MG63 (cell line): ENCODE measurements at regions not wholly inside any gene's neighbourhood (a gene's known extent, or its start where the extent isn't known, plus 50 kb on each side); places are given as distances from the start of the nearest gene placed in this dataset.

Source experiments
- DNase-seq: peaks from one replicate; pipeline ENCODE4 v3.0.0-alpha.2; 2020
- H3K27me3 ChIP-seq: fragments of 250-450 bp; sonication (Bioruptor Pico); 2 replicates; pipeline ENCODE4 v1.5.1; 2020; ENCODE audit warnings: mild to moderate bottlenecking, moderate library complexity
- H3K36me3 ChIP-seq: fragments of 250-450 bp; sonication (Bioruptor Pico); 2 replicates; pipeline ENCODE4 v1.5.1; 2020; ENCODE audit warnings: mild to moderate bottlenecking, moderate library complexity
- H3K4me3 ChIP-seq: fragments of 250-450 bp; sonication (Bioruptor Pico); 2 replicates; pipeline ENCODE4 v1.5.1; 2020; ENCODE audit warnings: mild to moderate bottlenecking, moderate library complexity
- H3K9me3 ChIP-seq: fragments of 250-450 bp; sonication (Bioruptor Pico); 2 replicates; pipeline ENCODE4 v1.5.1; 2020; ENCODE audit warnings: mild to moderate bottlenecking, moderate library complexity

DNA sequence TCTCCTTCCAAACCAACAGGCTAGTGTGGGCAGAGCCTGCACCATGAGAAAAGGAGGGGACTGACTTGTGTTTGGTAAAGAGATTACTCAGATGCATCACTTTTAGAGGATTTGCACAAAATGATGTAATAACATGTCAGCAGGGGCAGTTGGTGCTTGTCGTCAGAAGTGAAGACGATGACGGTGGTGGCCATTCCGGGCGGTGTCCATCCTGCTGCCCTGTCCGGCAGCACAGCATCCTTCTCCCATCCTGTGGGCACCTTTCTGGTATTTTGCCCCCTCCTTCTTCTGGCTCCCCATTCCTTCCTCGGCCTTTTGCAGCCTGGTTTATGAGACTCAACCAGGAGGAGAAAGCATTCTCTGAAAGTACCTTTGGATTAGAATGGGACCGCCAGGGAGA, 160.1 kb downstream of the TEX29 start:
- H3K9me3 ChIP-seq, result no peaks in the 10 kb centered on the region
- no peak for DNase-seq
- no peak overlapping the region for H3K4me3 ChIP-seq
- no peaks in the 10 kb centered on the region for H3K36me3 ChIP-seq
- H3K27me3 ChIP-seq, result no peaks in the 10 kb centered on the region

GRCh38 chr13:111480976-111481375, 160.5 kb downstream of the TEX29 start:
- no peaks in the 10 kb centered on the region for H3K9me3 ChIP-seq
- no peaks in the 10 kb centered on the region for H3K36me3 ChIP-seq
- no peak for DNase-seq
- H3K27me3 ChIP-seq, result no peaks in the 10 kb centered on the region
- no peak overlapping the region for H3K4me3 ChIP-seq

- no peak overlapping the region for H3K4me3 ChIP-seq
These were observed 161.7 kb downstream of the TEX29 start for GRCh38 chr13:111482126-111482525.

DNA sequence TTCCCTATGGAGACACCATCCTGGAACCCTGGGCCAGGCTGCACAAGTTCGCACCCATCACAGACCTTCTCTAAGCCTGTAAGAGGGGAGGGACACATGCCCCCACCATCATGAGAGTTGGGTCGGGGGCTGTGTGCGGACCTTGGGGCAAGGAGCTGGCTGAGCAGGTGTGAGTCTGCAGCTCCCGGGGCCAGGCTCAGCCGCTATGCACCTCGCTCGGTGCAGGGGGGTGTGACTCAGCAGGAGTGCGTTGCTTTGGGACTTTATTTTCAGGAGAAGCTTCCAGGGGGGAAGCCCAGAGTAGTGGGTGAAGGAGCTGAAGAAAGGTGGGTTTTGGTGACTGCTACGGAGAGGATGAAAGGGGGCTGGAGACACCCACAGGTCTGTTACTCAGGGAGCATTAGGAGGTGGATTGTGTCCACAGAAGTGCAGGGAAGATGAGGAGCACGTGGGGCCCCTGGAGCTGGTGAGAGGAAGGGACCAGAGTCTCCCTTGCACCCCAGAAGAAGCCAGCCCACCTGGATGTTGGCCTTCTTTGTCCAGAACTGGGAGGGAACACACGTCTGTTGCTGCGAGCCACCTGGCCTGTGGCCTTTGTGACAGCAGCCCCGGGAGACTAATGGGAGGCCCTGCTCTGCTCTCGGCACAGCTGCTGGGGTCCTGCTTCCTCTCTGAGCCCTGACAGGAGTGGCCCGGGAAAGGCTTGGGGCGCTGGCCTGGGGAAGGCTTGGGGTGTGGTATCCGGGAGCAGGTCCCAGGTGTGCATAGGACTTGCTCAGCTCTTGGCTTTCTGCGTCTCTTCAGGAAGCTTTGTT, 162.6 kb downstream of the TEX29 start:
- no peak for DNase-seq
- Histone ChIP-seq H3K9me3 (0 out of 2 replicates have a peak, but pooled peaks cover 2% of the 10 kb centered on the region), H3K4me3 (no peak overlapping the region), H3K36me3 (no peaks in the 10 kb centered on the region), H3K27me3 (no peaks in the 10 kb centered on the region)

More at GRCh38 chr13:111482126-111482525, 161.7 kb downstream of the TEX29 start:
- Histone ChIP-seq H3K9me3 (no peaks in the 10 kb centered on the region), H3K27me3 (no peaks in the 10 kb centered on the region), H3K36me3 (no peaks in the 10 kb centered on the region)
- DNase-seq, result no peak

DNA sequence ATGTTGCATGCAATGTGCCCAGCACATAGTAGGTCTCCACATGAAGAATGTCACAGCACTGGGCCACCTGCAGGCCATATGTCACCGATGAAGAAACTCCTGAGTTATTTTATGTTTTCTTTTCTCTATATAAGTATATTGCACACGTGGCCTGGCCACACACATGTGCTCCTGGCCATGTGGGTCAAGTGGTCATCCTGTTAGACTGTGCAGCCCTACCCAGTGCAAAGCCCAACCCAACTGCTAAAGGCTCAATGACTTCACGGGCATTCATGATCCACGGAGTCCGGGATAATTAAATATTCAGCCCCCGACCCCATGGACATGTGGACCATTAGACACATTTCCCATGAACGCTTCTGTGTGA, 163.2 kb downstream of the TEX29 start:
- Histone ChIP-seq H3K27me3 (no peaks in the 10 kb centered on the region), H3K36me3 (no peaks in the 10 kb centered on the region), H3K9me3 (0 out of 2 replicates have a peak, but pooled peaks cover 2% of the 10 kb centered on the region), H3K4me3 (no peak overlapping the region)
- no peak for DNase-seq

DNA sequence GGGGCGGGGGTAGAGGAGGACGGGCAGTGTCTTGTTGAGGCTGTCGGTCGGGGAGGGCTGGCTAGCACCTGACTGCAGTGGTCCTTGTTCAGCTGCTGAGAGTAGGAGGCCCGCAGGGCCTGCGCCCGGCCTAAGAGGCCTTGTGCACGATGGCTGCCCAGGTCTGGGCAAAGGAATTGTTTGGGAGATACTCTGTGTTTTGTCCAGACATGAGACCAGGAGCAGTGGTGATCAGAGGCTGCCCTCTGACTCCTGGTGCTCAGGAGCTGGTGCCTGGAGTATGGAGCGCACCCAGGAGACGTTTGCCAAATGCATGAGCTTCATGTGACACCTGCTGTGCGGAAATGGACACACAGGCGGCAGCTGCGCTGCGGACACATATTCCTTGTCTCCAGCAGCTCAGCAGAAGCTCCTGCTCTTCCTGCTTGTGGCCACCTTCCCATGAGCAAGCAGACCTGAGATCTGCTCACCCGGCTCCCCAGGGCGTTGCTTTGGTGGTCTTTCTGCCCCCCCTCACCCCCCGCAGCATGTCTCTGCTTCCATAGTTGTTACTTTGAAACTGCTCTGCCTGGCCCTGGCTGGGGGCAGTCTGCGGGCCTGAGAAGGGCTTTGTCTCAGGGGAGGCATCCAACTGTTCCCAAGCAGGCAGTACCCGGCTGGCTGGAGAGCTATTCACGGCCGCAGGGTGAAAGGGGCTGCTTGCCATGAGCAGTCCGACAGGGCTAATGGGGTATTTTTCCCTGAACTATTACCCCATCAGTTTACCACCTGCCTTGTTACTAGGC, 163.9 kb downstream of the TEX29 start:
- Histone ChIP-seq H3K4me3 (no peak overlapping the region), H3K27me3 (no peaks in the 10 kb centered on the region), H3K36me3 (no peaks in the 10 kb centered on the region), H3K9me3 (0 out of 2 replicates have a peak, but pooled peaks cover 2% of the 10 kb centered on the region)
- no peak for DNase-seq

DNA sequence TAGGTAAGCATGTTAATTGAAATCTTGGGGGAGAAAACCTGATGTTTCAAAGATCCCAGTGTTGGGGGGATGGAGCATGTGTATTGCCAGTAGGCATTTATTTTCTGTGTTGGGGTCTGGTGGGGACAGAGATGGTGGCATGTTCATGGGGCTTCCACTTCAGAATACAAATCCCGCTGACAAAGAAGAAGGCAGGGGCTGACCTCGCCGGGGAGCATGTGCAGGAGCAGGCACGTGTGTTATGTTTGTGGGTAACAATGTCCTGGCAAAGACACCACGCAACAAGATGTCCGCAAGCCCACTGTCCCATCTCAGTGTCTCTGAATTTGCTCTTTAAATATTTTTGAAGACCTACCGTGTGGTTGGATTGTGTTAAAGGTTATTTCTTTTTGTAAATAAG, 164.5 kb downstream of the TEX29 start:
- Histone ChIP-seq H3K4me3 (no peak overlapping the region), H3K27me3 (no peaks in the 10 kb centered on the region), H3K9me3 (0 out of 2 replicates have a peak, but pooled peaks cover 2% of the 10 kb centered on the region), H3K36me3 (no peaks in the 10 kb centered on the region)
- DNase-seq, result no peak

- no peak for DNase-seq
- Histone ChIP-seq H3K4me3 (no peak overlapping the region), H3K9me3 (0 out of 2 replicates have a peak, but pooled peaks cover 2% of the 10 kb centered on the region), H3K27me3 (no peaks in the 10 kb centered on the region), H3K36me3 (no peaks in the 10 kb centered on the region)
These were observed 165.2 kb downstream of the TEX29 start for GRCh38 chr13:111485491-111486250.

DNA sequence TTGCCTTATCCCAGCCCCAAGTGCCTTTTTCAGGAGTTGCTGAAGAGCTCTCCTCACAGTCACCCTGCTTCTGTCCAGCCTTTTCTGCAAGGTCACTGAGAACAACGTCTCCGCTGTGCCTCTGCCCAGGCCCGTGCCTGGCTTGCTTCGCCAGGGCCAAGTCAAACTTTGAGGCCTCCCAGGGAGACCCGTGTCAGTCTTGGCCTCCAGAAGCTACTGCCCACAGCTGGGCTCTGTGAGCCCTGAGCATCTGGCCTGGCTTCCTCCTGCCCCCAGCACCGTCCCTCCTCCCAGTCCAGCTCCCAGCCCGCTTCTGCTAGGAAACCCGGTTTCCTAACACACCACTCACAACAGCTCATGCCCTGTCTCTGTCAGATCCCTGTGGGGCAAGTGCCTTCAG, 165.9 kb downstream of the TEX29 start:
- 0 out of 2 replicates have a peak, but pooled peaks cover 2% of the 10 kb centered on the region for H3K9me3 ChIP-seq
- no peaks in the 10 kb centered on the region for H3K36me3 ChIP-seq
- no peaks in the 10 kb centered on the region for H3K27me3 ChIP-seq
- no peak overlapping the region for H3K4me3 ChIP-seq
- DNase-seq, result no peak

DNA sequence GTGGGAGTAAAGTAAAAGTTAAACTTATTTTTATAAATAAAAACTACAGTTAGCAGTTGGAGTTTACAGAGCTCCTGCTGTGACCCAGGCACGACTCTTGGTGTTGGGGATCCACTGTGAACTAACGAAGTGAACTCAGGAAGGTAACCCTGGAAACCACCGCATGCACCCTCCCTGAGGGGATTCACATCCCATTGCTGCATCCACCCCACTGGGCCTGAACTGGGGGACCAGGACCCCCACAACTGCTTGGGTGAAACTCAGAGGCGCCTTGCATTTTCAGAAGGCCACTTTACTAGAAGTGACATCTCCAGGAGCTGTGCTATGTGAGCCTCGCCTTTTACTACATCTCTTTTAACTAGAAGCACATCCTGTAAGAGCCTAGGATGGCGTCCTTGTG, 166.4 kb downstream of the TEX29 start:
- 0 out of 2 replicates have a peak, but pooled peaks cover 2% of the 10 kb centered on the region for H3K9me3 ChIP-seq
- no peak overlapping the region for H3K4me3 ChIP-seq
- DNase-seq, result no peak
- H3K36me3 ChIP-seq, result no peaks in the 10 kb centered on the region
- H3K27me3 ChIP-seq, result no peaks in the 10 kb centered on the region

GRCh38 chr13:111488486-111489132, 168.2 kb downstream of the TEX29 start:
- Histone ChIP-seq H3K9me3 (0 out of 2 replicates have a peak, but pooled peaks cover 2% of the 10 kb centered on the region), H3K36me3 (no peaks in the 10 kb centered on the region), H3K27me3 (no peaks in the 10 kb centered on the region), H3K4me3 (no peak overlapping the region)
- no peak for DNase-seq

DNA sequence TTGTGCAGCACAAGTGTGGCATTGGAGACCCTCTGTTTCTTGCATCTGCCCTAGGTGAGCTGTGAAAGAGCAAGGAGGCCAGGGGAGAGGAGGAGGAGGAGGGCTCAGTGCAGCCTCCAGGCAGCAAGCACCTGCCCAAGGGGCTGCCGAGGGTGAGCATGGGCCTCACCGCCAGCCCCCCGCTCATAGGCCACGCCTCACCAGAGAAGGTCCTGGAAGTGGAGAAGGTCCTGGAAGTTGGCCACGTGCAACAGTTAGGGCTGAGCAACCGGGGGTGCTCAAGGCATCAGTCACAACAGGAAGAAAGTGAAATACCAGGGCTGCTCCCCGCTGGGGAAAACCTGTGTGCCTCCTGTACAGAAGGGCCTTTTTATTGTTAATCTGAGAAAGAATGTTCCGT, 168.9 kb downstream of the TEX29 start:
- no peak overlapping the region for H3K4me3 ChIP-seq
- no peak for DNase-seq
- H3K9me3 ChIP-seq, result 0 out of 2 replicates have a peak, but pooled peaks cover 2% of the 10 kb centered on the region
- H3K27me3 ChIP-seq, result no peaks in the 10 kb centered on the region
- no peaks in the 10 kb centered on the region for H3K36me3 ChIP-seq

DNA sequence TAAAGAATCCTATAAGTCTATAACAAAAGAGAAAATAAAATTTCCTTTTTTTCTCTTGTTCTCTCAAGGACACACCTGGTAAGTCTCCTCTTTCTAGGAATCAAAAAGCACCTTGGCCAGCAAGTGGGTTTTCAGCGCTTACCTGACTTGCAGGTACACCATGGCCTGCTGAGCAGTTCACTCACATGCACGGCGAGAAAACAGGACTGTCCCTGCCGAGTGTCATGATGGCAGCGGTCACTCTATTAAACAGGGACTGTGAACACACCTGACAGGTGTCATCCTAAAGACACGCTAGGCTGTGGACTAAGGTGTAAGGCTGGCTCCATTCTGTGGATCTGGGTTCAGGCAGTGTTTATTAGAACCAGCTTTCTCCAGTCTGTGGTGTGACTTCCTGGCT, 170.2 kb downstream of the TEX29 start:
- no peak for DNase-seq
- H3K27me3 ChIP-seq, result no peaks in the 10 kb centered on the region
- H3K4me3 ChIP-seq, result no peak overlapping the region
- H3K36me3 ChIP-seq, result no peaks in the 10 kb centered on the region
- H3K9me3 ChIP-seq, result 0 out of 2 replicates have a peak, but pooled peaks cover 2% of the 10 kb centered on the region

- DNase-seq, result no peak
- Histone ChIP-seq H3K9me3 (0 out of 2 replicates have a peak, but pooled peaks cover 2% of the 10 kb centered on the region), H3K36me3 (no peaks in the 10 kb centered on the region), H3K4me3 (no peak overlapping the region), H3K27me3 (no peaks in the 10 kb centered on the region)
These were observed 170.6 kb downstream of the TEX29 start for GRCh38 chr13:111491021-111491420.

DNA sequence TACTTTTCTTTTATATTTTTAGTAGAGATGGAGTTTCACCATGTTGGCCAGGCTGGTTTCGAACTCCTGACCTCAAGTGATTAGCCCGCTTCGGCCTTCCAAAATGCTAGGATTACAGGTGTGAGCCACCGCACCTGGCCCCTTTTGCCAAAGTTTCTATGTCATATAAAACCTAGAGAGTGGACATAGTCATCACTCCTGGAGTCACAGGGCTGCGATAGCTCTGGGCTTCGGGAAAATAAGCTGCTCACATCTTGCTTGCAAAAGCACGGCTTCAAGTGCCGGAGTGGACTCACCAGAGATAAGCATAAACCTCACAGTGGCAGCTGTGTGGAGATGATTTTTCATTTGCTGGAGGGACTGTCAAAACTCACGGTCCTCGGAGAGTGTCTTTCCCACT, 171.2 kb downstream of the TEX29 start:
- DNase-seq, result no peak
- Histone ChIP-seq H3K27me3 (no peaks in the 10 kb centered on the region), H3K36me3 (no peaks in the 10 kb centered on the region), H3K9me3 (0 out of 2 replicates have a peak, but pooled peaks cover 2% of the 10 kb centered on the region), H3K4me3 (no peak overlapping the region)

GRCh38 chr13:111492341-111492950, 172.0 kb downstream of the TEX29 start:
- Histone ChIP-seq H3K4me3 (no peak overlapping the region), H3K36me3 (no peaks in the 10 kb centered on the region), H3K27me3 (no peaks in the 10 kb centered on the region), H3K9me3 (no peaks in the 10 kb centered on the region)
- no peak for DNase-seq
